Tibial nerve (tissue), 4 donors: ENCODE measurements at regions not wholly inside any gene's neighbourhood (a gene's known extent, or its start where the extent isn't known, plus 50 kb on each side); places are given as distances from the start of the nearest gene placed in this dataset.

Source experiments
- DNase-seq, 2 donors: peaks; one replicate each; pipeline ENCODE4 v3.0.0-alpha.2; 2019; ENCODE audit warnings: low spot score in 2 of 2
- H3K27ac ChIP-seq, 4 donors: fragments of 200-600 bp; sonication (generic) in 3 of 4; one replicate each; pipeline ENCODE4 v1.5.1; 2017 to 2019; ENCODE audit warnings: mild to moderate bottlenecking in 1 of 4
- H3K27me3 ChIP-seq, 2 donors: fragments of 200-600 bp; sonication (generic) in 1 of 2; one replicate each; pipeline versions ENCODE4 v1.5.1 to v1.6.0; 2017 to 2019
- H3K36me3 ChIP-seq, 3 donors: fragments of 200-600 bp; sonication (generic); one replicate each; pipeline ENCODE4 v1.5.1; 2018 to 2019
- H3K4me1 ChIP-seq, 4 donors: fragments of 200-600 bp; sonication (generic) in 3 of 4; one replicate each; pipeline ENCODE4 v1.5.1; 2017 to 2019
- H3K4me3 ChIP-seq, 4 donors: fragments of 200-600 bp; sonication (generic) in 3 of 4; one replicate each; pipeline ENCODE4 v1.5.1; 2017 to 2019; ENCODE audit warnings: mild to moderate bottlenecking in 1 of 4, moderate library complexity in 1 of 4
- H3K9me3 ChIP-seq, 4 donors: fragments of 200-600 bp; sonication (generic) in 3 of 4; one replicate each; pipeline ENCODE4 v1.5.1; 2017 to 2019
- CTCF ChIP-seq, 5 experiments: fragments of 200-600 bp in 3 of 5; fragments of 450-650 bp in 2 of 5; sonication (generic) in 3 of 5; IDR thresholded peaks; one replicate each; pipeline ENCODE4 v1.5.1; 2016 to 2019; ENCODE audit warnings: antibody characterized with exemption in 5 of 5, mild to moderate bottlenecking in 3 of 5, moderate library complexity in 2 of 5
- EP300 ChIP-seq, 2 donors: sonication (generic); formaldehyde crosslinking; IDR thresholded peaks; one replicate each; pipeline ENCODE4 v1.6.1; 2017; ENCODE audit warnings: antibody characterized with exemption in 2 of 2, mild to moderate bottlenecking in 1 of 2
- POLR2A ChIP-seq, 2 donors: fragments of 450-650 bp; IDR thresholded peaks; one replicate each; pipeline ENCODE4 v1.6.1; 2017; ENCODE audit warnings: antibody characterized with exemption in 2 of 2, mild to moderate bottlenecking in 2 of 2, moderate library complexity in 2 of 2
- WGBS, 2 donors: methylation state at CpG; one replicate each; pipeline ENCODE4 v1.1.5; 2018; 5-methylcytosine and 5-hydroxymethylcytosine counted together

DNA sequence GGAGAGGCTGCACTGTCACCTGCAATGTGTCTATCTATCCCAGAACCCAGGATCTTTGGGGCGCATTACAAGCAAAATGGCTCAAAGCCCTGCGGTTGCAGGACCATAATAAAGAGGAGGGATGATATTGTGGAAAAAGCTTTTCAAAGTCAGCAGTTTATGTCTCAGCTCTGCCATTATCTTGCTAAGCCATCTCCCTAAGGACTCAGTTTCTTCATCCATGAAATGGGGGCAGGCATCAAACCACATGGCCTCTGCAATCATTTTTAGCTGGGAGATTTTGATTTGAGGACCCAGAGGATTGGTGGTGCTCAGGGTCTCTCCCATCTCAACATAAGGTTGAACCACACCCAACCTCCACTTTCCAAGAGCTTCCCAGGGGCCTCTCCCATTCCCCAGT, 513.8 kb downstream of the MIAT start:
- WGBS, 2 donors: 94 to 100% methylated on average over 2 of the region's 2 CpGs
- no peak for DNase-seq
- H3K9me3 ChIP-seq: no peaks in the 10 kb centered on the region
- peaks cover 0 to 16% of the 10 kb centered on the region in 2 donors for H3K27me3 ChIP-seq
- H3K4me3 ChIP-seq: no peak overlapping the region
- H3K27ac ChIP-seq: no peak overlapping the region
- TF ChIP-seq POLR2A (IDR thresholded peaks at IDR 0.05): no peak
- TF ChIP-seq CTCF (IDR thresholded peaks at IDR 0.05): no peak
- TF ChIP-seq EP300 (IDR thresholded peaks at IDR 0.05): no peak
- H3K36me3 ChIP-seq: no peaks in the 10 kb centered on the region
- H3K4me1 ChIP-seq: peaks cover 0 to 13% (median 2%) of the 10 kb centered on the region in 4 donors

DNA sequence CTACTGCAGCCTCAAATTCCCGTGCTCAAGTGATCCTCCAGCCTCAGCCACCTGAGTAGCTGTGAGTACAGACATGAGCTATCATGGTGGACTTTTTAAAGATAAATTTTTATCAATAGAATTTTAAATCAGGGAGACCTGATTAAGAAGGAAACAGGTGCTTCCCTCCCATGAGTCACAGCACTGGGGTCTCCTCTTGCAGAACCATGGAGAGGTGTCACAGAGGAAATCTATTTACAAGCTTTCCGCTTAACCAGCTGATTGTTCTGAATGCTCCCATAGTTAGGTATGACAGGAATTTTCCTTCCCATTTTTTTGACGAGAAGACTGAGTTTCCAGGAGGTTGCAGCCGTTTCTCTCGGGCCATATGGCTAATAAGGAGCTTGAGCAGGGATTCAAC, 516.1 kb downstream of the MIAT start:
- no peaks in the 10 kb centered on the region for H3K36me3 ChIP-seq
- no peak for DNase-seq
- no peak for TF ChIP-seq POLR2A (IDR thresholded peaks at IDR 0.05)
- TF ChIP-seq EP300 (IDR thresholded peaks at IDR 0.05): no peak
- no peak for TF ChIP-seq CTCF (IDR thresholded peaks at IDR 0.05)
- H3K27ac ChIP-seq: no peak overlapping the region
- H3K27me3 ChIP-seq: peaks cover 0 to 23% of the 10 kb centered on the region in 2 donors
- H3K4me1 ChIP-seq: peaks cover 0 to 15% (median 2%) of the 10 kb centered on the region in 4 donors
- 68 to 74% methylated on average over 5 of the region's 5 CpGs for WGBS, 2 donors
- no peak overlapping the region for H3K4me3 ChIP-seq
- no peaks in the 10 kb centered on the region for H3K9me3 ChIP-seq

DNA sequence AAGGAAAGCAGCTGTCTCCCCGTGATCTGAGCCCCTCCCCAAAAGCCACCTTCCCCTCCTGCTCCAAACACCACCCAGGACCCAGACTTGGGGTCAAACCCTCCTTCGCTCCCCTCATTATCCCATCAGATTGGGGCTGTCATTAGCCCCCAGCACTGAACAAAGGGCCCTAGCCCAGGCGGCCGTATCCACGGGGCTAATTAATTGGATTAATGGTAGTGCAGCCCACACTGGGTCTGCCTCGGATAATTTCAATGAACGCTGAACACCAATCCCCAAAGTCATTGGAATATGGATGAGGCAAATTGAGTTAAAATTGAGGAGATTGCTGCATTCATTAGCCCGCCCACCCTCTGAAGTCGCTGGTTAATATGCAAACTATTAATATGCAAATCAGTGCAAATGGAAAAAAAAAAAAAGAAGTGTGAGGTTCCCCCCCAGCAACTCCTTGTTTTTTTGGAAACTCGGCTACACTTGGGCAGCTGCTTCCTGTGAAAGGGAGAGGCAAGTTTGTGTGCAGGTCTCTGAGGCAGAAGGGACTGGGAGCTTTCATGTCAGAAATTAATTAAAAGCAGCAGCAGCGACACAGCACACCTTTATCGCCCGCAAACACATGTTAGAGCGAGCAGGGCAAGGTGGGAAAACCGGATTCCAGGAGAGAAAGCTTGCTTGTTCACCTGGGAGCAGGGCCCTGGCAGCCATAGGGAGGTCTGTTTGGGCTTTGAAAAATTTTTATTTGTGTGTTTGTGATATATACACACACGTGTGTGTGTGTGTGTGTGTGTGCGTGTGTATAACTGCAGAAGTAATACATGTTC, 517.8 kb downstream of the MIAT start:
- no peak for DNase-seq
- Histone ChIP-seq H3K4me1 (peaks cover 0 to 12% (median 1%) of the 10 kb centered on the region in 4 donors), H3K4me3 (no peak overlapping the region), H3K9me3 (no peaks in the 10 kb centered on the region), H3K27ac (no peak overlapping the region), H3K36me3 (no peaks in the 10 kb centered on the region), H3K27me3 (peaks cover 0 to 23% of the 10 kb centered on the region in 2 donors)
- TF ChIP-seq EP300 (IDR thresholded peaks at IDR 0.05) (no peak), CTCF (IDR thresholded peaks at IDR 0.05) (no peak), POLR2A (IDR thresholded peaks at IDR 0.05) (no peak)
- 68% methylated on average over 17 of the region's 17 CpGs for WGBS, 2 donors

DNA sequence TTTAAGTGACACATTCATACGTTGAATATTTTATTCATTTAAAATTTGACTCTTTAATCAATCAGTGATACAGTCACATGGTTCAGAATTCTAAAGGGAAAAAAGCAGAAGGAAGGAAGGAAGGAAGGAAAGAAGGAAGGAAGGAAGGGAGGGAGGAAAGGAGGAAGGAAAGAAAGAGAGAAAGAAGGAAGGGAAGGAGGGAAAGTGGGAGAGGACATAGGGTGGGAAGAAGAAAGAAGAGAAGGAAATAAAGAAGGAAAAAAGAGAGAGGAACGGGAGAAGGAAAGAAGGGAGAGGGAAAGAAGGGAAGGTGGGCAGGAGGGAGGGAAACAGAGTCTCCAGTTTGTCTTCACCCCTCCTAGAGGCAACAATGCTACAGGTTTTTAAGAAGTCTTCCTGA, 518.6 kb downstream of the MIAT start:
- no peak overlapping the region for H3K27ac ChIP-seq
- H3K4me1 ChIP-seq: peaks cover 0 to 5% (median 0%) of the 10 kb centered on the region in 4 donors
- 64 to 76% methylated on average over 2 of the region's 2 CpGs for WGBS, 2 donors
- no peak for DNase-seq
- H3K9me3 ChIP-seq: no peaks in the 10 kb centered on the region
- TF ChIP-seq EP300 (IDR thresholded peaks at IDR 0.05) (no peak), POLR2A (IDR thresholded peaks at IDR 0.05) (no peak), CTCF (IDR thresholded peaks at IDR 0.05) (no peak)
- H3K27me3 ChIP-seq: peaks cover 0 to 23% of the 10 kb centered on the region in 2 donors
- no peaks in the 10 kb centered on the region for H3K36me3 ChIP-seq
- H3K4me3 ChIP-seq: no peak overlapping the region

DNA sequence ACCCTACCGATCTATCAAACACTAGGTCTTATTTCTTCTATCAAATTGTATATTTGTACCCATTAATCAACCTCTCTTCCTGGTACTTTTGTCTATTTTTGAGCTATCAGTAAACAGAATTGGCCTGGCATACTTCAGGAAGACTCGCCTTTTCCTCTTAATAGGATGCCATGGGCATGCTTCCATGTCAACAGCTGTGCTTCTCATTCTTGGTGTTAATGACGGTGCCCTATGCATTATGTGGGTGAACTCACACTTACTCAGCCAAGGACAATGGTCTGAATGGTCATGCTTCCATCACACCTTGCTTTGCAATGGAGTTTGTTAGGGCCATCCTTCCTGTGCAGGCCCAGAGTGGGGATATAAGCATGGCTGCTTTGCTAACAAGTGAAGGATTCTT, 521.8 kb downstream of the MIAT start:
- H3K36me3 ChIP-seq: no peaks in the 10 kb centered on the region
- WGBS, 2 donors: 83 to 84% methylated on average over 3 of the region's 3 CpGs
- DNase-seq: no peak
- peaks cover 0 to 2% (median 0%) of the 10 kb centered on the region in 4 donors for H3K4me1 ChIP-seq
- TF ChIP-seq POLR2A (IDR thresholded peaks at IDR 0.05) (no peak), CTCF (IDR thresholded peaks at IDR 0.05) (no peak), EP300 (IDR thresholded peaks at IDR 0.05) (no peak)
- H3K27ac ChIP-seq: no peak overlapping the region
- peaks cover 0 to 18% of the 10 kb centered on the region in 2 donors for H3K27me3 ChIP-seq
- no peaks in the 10 kb centered on the region for H3K9me3 ChIP-seq
- no peak overlapping the region for H3K4me3 ChIP-seq
